Esophagus squamous epithelium (tissue), 4 donors: ENCODE measurements at regions not wholly inside any gene's neighbourhood (a gene's known extent, or its start where the extent isn't known, plus 50 kb on each side); places are given as distances from the start of the nearest gene placed in this dataset.

Experiments
- POLR2A ChIP-seq, 4 donors: fragments of 450-650 bp; IDR thresholded peaks; one replicate each; pipeline ENCODE4 v1.6.1; 2017; ENCODE audit warnings: antibody characterized with exemption in 4 of 4, mild to moderate bottlenecking in 4 of 4, moderate library complexity in 3 of 4
- TF ChIP-seq, protein P1 (sequence below), 6 experiments: fragments of 450-650 bp in 4 of 6; fragments of 200-600 bp in 2 of 6; sonication (generic) in 2 of 6; IDR thresholded peaks; one replicate each; pipeline ENCODE4 v1.5.1; 2016 to 2019; ENCODE audit warnings: antibody characterized with exemption in 6 of 6, mild to moderate bottlenecking in 4 of 6, moderate library complexity in 4 of 6

GRCh38 chr3:182382112-182382857 is 411.0 kb upstream of the ATP11B start:
- TF ChIP-seq, protein P1, sequence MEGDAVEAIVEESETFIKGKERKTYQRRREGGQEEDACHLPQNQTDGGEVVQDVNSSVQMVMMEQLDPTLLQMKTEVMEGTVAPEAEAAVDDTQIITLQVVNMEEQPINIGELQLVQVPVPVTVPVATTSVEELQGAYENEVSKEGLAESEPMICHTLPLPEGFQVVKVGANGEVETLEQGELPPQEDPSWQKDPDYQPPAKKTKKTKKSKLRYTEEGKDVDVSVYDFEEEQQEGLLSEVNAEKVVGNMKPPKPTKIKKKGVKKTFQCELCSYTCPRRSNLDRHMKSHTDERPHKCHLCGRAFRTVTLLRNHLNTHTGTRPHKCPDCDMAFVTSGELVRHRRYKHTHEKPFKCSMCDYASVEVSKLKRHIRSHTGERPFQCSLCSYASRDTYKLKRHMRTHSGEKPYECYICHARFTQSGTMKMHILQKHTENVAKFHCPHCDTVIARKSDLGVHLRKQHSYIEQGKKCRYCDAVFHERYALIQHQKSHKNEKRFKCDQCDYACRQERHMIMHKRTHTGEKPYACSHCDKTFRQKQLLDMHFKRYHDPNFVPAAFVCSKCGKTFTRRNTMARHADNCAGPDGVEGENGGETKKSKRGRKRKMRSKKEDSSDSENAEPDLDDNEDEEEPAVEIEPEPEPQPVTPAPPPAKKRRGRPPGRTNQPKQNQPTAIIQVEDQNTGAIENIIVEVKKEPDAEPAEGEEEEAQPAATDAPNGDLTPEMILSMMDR (IDR thresholded peaks at IDR 0.05): no peak
- TF ChIP-seq POLR2A (IDR thresholded peaks at IDR 0.05): no peak
